ENCODE measurements at regions not wholly inside any gene's neighbourhood (a gene's known extent, or its start where the extent isn't known, plus 50 kb on each side); places are given as distances from the start of the nearest gene placed in this dataset.

DNA sequence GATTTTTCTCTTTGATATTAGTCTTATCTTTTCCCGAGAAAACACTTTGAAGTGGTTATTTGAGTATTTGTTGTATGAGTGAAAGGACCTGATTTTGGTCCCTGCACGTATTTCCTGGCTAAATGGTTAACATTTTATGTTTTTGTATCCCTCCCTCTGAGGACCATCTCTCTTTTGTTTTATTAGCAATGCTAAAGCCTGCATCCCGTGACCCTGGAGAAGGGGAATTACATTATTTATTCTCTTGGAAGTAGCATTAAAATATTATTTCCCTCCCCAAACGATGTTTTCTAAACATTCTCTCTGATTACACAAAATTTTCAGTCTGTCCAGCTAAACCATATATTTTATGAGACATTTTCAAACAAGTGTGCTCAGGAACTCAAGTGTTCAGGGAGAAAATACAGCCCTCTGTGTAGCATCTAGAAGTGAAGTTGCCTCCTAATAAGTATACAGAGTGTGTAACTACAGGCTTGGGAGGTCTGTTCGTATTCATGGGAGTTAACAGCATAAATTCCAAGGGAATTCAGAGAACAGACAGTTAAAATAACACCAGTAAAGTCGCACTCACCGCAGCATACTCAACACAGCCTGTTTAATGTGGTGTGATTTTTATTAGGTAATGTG lies 163.8 kb upstream of the NPVF start:
- Histone ChIP-seq H3K27me3 (ENCODE audit: insufficient read depth, low read depth) (peaks cover 74% of the 10 kb centered on the region), H3K9me2 (ENCODE audit: insufficient read depth) (no peaks in the 10 kb centered on the region), H3K4me2 (no peak overlapping the region), H3K27ac (no peak overlapping the region), H3F3A (ENCODE audit: insufficient read depth, low read depth) (no peaks in the 10 kb centered on the region), H3K79me2 (ENCODE audit: low read depth) (no peaks in the 10 kb centered on the region), H3K9me3 (ENCODE audit: insufficient read depth, low read depth) (no peaks in the 10 kb centered on the region), H2AFZ (no peak overlapping the region), H3K4me1 (replicated peaks; ENCODE audit: insufficient read depth) (no peaks in the 10 kb centered on the region), H4K20me1 (ENCODE audit: insufficient read depth) (no peaks in the 10 kb centered on the region), H3K4me3 (no peak overlapping the region), H3K36me3 (ENCODE audit: low read depth) (no peaks in the 10 kb centered on the region)
- ChIA-PET CTCF (no interaction called here), POLR2A (ENCODE audit: unreplicated experiment) (interaction anchor here (0.7 kb wide), 1 partner anchor 167 kb away, joined by 3 read pairs; no protein-coding TSS in a partner anchor)
- intact Hi-C loops (cut with micrococcal nuclease; ENCODE audit: unreplicated experiment) = loop anchor here (1.0 to 10.0 kb wide), 2 partner anchors 174 to 973 kb away; no protein-coding TSS in a partner anchor
- no TSS peak for BruUV-seq (replicated peaks)
- no peak for DNase-seq
- TF ChIP-seq, protein P1, sequence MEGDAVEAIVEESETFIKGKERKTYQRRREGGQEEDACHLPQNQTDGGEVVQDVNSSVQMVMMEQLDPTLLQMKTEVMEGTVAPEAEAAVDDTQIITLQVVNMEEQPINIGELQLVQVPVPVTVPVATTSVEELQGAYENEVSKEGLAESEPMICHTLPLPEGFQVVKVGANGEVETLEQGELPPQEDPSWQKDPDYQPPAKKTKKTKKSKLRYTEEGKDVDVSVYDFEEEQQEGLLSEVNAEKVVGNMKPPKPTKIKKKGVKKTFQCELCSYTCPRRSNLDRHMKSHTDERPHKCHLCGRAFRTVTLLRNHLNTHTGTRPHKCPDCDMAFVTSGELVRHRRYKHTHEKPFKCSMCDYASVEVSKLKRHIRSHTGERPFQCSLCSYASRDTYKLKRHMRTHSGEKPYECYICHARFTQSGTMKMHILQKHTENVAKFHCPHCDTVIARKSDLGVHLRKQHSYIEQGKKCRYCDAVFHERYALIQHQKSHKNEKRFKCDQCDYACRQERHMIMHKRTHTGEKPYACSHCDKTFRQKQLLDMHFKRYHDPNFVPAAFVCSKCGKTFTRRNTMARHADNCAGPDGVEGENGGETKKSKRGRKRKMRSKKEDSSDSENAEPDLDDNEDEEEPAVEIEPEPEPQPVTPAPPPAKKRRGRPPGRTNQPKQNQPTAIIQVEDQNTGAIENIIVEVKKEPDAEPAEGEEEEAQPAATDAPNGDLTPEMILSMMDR (conservative IDR thresholded peaks at IDR 0.05) = no peak
- no peak for TF ChIP-seq EZH2 (IDR thresholded peaks at IDR 0.05; ENCODE audit: low read depth)

DNA sequence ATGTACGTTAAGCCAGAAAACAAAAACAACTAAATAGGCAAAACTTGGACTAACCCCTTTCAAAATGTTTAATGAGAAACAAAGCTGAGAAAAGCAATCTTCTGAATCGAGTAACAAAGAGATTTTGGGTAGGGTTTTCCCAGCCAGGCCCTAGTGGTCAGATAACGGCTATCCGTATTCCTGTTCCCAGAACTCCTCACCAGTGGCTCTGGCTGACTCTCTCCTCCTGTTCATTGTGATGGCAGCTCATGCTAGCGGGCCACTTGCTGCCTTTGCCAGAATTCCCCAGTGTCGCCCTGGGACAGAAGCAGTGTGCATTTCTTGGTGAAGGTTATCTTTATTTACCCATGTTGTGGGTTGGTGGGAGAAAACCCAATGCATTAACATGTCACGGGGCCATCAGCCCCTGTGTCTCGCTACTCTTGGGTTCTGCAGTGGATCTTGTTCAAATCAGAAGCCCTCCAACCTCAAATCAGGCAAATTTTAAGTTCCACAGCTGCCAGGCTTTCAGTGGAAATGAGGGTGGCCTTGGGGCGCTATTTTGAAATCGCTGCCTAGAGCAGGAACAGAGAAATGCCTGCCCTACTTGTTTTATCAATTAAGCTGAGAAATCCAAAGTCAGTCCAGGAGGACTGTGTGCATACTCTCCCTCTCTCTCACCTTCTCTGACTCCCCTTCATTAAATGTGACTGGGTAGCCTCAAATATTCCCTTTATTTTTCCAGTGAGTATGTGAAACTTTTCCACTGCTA lies 164.5 kb upstream of the NPVF start:
- H3K79me2 ChIP-seq (ENCODE audit: low read depth) = no peaks in the 10 kb centered on the region
- no peak overlapping the region for H3K27ac ChIP-seq
- H3K27me3 ChIP-seq (ENCODE audit: insufficient read depth, low read depth) = peaks cover 74% of the 10 kb centered on the region
- H3K36me3 ChIP-seq (ENCODE audit: low read depth) = no peaks in the 10 kb centered on the region
- H3K4me2 ChIP-seq = no peak overlapping the region
- BruUV-seq (replicated peaks) = no TSS peak
- no peaks in the 10 kb centered on the region for H3K4me1 ChIP-seq (replicated peaks; ENCODE audit: insufficient read depth)
- no peak for DNase-seq
- ChIA-PET CTCF (no interaction called here), POLR2A (ENCODE audit: unreplicated experiment) (no interaction called here)
- H3K9me3 ChIP-seq (ENCODE audit: insufficient read depth, low read depth) = no peaks in the 10 kb centered on the region
- H3F3A ChIP-seq (ENCODE audit: insufficient read depth, low read depth) = no peaks in the 10 kb centered on the region
- no peak overlapping the region for H2AFZ ChIP-seq
- H3K9me2 ChIP-seq (ENCODE audit: insufficient read depth) = no peaks in the 10 kb centered on the region
- TF ChIP-seq, protein P1 (conservative IDR thresholded peaks at IDR 0.05) = no peak
- no peak for TF ChIP-seq EZH2 (IDR thresholded peaks at IDR 0.05; ENCODE audit: low read depth)
- no peak overlapping the region for H3K4me3 ChIP-seq
- intact Hi-C loops (cut with micrococcal nuclease; ENCODE audit: unreplicated experiment) = loop anchor here (10.0 kb wide), 1 partner anchor 972 kb away; no protein-coding TSS in a partner anchor
- H4K20me1 ChIP-seq (ENCODE audit: insufficient read depth) = no peaks in the 10 kb centered on the region

DNA sequence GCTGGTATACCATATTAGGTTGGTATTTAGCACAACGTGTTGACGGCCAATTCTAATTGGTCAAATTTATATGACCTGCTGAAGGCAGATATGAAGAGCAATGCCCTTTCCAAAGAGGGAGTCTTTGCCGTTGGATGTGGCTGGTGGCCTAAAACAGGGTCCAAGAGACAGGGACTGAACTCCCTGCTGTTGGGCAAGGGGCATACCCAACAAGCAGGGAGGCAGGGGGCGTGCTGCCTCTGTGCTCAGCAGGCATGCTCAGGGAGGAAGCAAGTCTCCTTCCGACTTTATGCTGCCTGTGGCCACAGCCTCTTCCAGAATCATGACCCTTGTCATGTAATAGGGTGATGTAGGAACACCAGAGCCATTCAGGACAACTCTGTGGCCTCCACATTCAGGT lies 167.7 kb upstream of the NPVF start:
- H3K4me3 ChIP-seq = no peak overlapping the region
- ChIA-PET CTCF (no interaction called here), POLR2A (ENCODE audit: unreplicated experiment) (no interaction called here)
- peaks cover 86% of the 10 kb centered on the region for H3K27me3 ChIP-seq (ENCODE audit: insufficient read depth, low read depth)
- no peaks in the 10 kb centered on the region for H3K4me1 ChIP-seq (replicated peaks; ENCODE audit: insufficient read depth)
- H3F3A ChIP-seq (ENCODE audit: insufficient read depth, low read depth) = no peaks in the 10 kb centered on the region
- H3K4me2 ChIP-seq = no peak overlapping the region
- no peak overlapping the region for H3K27ac ChIP-seq
- H4K20me1 ChIP-seq (ENCODE audit: insufficient read depth) = no peaks in the 10 kb centered on the region
- no peaks in the 10 kb centered on the region for H3K9me2 ChIP-seq (ENCODE audit: insufficient read depth)
- H2AFZ ChIP-seq = no peak overlapping the region
- TF ChIP-seq EZH2 (IDR thresholded peaks at IDR 0.05; ENCODE audit: low read depth) = no peak
- TF ChIP-seq, protein P1 (conservative IDR thresholded peaks at IDR 0.05) = no peak
- intact Hi-C loops (cut with micrococcal nuclease; ENCODE audit: unreplicated experiment) = loop anchor here (10.0 kb wide), 1 partner anchor 969 kb away; no protein-coding TSS in a partner anchor
- H3K36me3 ChIP-seq (ENCODE audit: low read depth) = no peaks in the 10 kb centered on the region
- H3K79me2 ChIP-seq (ENCODE audit: low read depth) = no peaks in the 10 kb centered on the region
- no peak for DNase-seq
- H3K9me3 ChIP-seq (ENCODE audit: insufficient read depth, low read depth) = no peaks in the 10 kb centered on the region
- no TSS peak for BruUV-seq (replicated peaks)
